HG03354 (cell line): ENCODE measurements at regions not wholly inside any gene's neighbourhood (a gene's known extent, or its start where the extent isn't known, plus 50 kb on each side); places are given as distances from the start of the nearest gene placed in this dataset.
"Not testable (repeated sequence)": the region's sequence is repeated elsewhere in the genome, so short reads cannot be mapped to it uniquely, and the experiment has no call there.

ENCODE experiments used
- ATAC-seq: cut with Tn5 transposase; IDR thresholded peaks from one replicate; pipeline ENCODE4 v1.9.1; 2021; ENCODE audit warnings: mild to moderate bottlenecking; ENCODE audit not compliant: unreplicated experiment, poor library complexity, severe bottlenecking

DNA sequence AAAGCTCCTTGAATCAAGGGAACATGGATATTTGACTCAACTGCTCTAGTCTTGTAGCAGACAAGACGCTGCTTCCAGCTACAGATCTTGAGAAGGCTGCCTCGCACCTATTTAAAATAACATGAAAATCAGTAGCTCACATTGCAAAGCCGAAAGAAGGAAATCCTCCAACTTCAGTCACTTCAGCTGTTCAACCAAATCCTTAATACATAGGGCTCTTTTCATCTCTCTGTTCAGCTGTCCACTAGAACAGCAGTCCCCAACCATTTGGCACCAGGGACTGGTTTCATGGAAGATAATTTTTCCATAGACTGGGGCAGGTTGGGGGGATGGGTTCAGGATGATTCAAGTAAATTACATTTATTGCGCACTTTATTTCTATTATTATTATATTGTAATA is 1116.0 kb upstream of the TMEM132C start:
- ATAC-seq: no peak

DNA sequence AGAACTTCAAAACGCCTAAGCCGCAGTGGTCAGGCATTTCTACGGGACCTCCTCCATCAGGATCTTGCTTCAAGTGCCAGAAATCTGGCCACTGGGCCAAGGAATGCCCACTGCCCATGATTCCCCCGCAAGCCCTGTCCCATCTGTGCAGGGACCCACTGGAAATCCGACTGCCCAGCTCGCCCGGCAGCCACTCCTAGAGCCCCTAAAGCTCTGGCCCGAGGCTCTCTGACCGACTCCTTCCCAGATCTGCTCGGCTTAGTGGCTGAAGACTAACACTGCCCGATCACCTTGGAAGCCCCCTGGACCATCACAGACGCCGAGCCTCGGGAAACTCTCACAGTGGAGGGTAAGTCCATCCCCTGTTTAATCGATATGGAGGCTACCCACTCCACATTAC is 1113.0 kb upstream of the TMEM132C start:
- no peak for ATAC-seq

DNA sequence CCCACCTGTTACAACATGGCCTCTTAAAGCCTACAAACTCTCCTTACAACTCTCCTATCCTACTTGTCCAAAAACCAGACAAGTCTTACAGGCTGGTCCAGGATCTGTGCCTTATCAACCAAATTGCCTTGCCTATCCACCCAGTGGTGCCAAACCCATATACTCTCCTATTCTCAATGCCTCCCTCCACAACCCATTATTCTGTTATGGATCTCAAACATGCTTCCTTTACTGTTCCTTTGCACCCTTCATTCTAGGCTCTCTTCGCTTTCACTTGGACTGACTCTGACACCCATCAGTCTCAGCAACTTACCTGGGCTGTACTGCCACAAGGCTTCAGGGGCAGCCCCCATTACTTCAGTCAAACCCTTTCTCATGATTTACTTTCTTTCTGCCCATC is 1112.1 kb upstream of the TMEM132C start:
- not testable (repeated sequence) for ATAC-seq

DNA sequence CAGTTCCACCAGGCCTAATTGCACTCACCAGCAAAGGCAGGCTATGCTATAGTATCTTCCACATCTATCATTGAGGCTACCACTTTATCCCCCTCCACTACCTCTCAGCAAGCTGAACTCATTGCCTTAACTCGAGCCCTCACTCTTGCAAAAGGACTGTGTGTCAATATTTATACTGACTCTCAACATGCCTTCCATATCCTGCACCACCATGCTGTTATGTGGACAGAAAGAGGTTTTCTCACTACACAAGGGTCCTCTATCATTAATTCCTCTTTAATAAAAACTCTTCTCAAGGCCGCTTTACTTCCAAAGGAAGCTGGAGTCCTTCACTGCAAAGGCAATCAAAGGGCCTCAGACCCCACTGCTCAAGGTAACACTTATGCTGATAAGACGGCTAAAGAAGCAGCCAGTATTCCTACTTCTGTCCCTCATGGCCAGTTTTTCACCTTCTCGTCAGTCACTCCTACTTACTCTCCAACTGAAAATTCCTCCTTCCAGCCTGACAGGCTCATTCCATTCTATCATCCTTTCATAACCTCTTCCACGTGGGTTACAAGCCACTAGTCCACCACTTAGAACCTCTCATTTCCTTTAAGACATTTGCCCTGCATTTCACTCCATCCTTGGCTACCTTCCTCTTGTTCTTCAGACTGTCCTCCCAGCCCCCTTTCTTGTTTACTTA is 1110.9 kb upstream of the TMEM132C start:
- ATAC-seq: not testable (repeated sequence)

DNA sequence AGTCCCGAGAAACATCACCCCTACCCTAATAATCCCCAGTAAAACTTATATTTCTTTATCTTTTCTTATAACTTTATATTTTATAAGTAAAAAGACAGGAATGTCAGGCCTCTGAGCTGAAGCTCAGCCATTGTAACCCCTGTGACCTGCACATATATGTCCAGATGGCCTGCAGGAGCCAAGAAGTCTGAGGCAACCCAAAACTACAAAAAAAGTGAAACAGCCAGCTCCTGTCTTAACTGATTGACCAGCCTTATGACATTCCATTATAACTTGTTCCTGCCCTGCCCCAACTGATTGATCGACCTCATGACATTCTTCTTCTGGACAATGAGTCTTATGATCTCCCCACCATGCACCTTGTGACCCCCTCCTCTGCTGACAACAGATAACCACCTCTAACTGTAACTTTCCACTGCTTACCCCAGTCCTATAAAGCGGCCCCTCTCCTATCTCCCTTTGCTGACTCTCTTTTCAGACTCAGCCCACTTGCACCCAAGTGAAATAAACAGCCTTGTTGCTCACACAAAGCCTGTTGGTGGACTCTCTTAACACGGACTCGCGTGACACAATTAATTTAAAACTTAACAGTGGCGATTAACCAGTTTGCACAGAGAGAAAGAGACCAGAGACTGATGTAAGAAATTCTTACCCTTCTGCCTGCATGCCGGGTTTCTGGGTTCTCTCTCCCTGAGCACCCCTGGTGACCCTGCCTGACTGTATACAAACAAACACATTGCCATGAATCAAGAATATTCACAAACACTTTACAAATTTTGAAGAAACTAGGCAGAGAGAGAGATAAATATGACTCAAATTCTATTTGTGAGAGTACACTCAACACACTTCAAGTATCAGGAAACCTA is 1109.2 kb upstream of the TMEM132C start:
- ATAC-seq: not testable (repeated sequence)

DNA sequence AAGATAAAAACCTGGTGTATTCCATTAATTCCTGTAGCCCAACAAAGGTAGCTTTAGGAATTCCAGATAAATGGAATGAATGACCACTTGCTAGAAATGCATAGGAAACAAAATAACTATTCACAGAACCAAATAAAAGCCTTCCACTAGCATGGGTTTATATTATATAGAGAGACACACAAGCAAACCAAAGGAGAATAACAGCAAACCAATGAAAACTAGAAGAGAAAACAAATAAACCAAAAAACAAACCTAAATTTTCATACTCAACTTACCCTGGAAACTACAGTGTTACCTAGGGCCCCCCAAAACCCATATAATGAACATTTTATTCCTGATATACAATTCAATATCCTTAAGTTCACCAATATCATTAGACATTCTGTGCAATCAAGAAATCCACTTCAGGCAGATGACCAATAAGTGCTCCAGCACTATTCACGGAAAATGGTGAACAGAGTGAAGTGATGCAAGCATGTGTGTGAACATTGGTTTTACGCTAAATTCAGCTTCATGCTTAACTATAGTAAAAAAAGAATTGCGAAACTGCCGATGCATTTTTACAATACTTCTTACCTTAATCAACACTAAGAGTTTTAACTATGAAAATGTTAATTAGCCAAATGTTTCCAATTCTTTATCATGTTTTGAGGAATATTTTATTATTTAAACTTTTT is 1108.4 kb upstream of the TMEM132C start:
- no peak for ATAC-seq

DNA sequence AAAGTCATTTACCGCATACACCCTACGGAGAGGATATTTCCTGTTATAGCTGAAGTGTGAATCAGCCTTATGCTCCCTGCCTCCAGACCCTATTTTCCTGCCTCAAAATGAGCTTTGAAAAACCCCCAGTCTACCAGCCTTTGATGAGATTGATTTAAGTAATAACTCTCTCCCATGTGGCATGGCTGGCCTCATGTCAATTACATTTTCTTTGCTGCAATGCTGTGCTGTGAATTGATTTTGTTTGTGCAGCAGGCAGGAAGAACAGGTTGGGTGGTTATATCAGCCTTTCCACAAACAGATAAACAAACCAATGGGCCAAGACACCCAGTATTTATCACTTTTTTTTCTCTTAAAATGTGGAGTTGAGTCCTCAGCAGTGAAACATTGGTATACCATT is 1105.5 kb upstream of the TMEM132C start:
- ATAC-seq: no peak

DNA sequence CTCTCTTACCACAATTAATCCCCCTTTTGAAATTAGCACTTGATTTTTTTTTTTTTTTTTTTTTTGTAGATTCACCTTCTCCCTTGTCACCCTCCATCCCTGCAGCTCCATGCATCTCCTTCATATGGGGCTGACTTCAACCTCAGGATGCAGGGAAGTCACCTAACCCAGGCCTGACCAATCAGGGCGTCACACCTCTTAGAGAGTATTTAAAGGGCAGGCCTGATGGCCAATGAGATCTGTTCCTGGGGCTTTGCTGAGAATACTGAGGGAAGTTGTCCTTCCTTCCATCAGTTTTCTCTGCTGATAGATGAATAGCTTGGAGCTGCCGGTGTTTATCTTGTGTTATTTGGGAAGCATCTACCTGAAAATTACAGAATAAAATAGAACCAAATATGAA is 1104.7 kb upstream of the TMEM132C start:
- ATAC-seq: no peak

DNA sequence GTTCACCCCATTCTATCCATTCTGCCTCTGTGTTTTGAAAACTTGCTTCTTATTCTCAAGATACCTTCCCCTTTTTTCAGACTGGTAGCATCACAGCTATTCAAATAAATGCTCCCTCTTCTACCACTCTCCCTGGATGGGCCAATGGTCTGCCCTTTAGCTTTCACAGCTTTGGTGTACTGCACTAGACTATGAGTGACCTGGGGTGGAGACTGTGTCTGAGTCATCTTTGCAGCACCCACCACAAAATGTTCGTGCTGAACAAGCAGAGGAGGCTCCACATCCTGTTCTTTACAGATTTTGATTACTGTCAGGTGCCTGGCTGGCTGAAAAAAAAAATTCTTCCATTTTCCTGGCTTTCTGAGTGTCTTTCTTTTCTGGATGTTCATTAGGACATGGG is 1104.1 kb upstream of the TMEM132C start:
- ATAC-seq: peak; percentile 85

DNA sequence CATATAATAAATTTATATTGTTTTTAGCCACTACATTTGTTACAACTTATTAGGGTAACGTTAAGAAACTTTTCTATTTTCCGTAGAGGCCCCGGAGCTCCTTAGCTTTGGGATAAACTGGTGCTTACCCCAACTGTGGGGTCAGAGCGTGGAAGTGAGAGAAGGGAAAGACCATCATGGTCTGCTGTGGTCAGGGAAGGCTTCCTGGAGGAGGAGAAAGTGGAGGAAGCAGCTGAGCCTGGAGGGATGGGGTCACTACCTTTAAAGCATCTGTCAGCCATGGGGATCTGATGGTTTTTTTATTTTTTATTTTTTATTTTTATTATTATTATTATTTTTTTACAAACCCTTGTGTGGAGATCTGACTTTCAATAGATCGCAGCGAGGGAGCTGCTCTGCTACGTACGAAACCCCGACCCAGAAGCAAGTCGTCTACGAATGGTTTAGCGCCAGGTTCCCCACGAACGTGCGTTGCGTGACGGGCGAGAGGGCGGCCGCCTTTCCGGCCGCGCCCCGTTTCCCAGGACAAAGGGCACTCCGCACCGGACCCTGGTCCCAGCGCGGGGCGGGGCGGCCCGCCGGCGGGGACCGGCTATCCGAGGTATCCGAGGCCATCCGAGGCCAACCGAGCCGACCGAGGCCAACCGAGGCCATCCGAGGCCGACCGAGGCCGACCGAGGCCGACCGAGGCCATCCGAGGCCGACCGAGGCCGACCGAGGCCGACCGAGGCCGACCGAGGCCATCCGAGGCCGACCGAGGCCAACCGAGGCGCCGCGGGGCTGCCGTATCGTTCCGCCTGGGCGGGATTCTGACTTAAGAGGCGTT is 1101.2 kb upstream of the TMEM132C start:
- ATAC-seq: peak; percentile 70

DNA sequence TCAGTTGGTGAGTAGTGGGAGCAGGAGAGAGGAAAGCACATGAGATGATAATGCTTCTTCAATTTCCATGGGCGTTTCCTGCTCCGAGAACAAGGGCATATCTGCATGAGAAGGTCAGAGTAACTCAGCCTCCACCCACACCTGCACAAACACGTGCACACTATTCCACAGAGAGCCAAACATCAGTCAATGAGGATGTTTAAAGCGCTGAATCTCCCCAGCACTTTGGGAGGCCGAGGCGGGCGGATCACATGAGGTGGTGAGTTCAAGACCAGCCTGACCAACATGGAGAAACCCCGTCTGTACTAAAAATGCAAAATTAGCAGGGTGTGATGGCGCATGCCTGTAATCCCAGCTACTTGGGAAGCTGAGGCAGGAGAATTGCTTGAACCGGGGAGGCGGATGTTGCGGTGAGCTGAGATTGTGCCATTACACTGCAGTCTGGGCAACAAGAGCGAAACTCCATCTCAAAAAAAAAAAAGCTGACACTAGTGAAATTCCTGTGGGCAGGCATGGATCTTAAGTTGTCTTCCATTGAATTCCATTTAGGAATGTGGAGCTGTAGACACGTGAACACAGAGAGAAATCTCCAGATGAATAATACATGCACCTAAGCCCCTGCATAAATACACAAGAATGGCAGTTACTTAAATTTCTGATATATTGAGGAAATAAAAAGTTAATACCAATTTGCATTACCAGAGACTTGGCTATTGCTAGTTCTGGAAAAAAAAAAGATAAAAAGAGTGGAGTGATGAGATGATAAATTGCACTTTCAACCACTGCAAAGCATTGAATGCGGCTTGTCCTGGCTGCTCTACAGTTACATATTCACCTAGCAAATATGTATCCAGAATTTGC is 1097.4 kb upstream of the TMEM132C start:
- ATAC-seq: no peak

DNA sequence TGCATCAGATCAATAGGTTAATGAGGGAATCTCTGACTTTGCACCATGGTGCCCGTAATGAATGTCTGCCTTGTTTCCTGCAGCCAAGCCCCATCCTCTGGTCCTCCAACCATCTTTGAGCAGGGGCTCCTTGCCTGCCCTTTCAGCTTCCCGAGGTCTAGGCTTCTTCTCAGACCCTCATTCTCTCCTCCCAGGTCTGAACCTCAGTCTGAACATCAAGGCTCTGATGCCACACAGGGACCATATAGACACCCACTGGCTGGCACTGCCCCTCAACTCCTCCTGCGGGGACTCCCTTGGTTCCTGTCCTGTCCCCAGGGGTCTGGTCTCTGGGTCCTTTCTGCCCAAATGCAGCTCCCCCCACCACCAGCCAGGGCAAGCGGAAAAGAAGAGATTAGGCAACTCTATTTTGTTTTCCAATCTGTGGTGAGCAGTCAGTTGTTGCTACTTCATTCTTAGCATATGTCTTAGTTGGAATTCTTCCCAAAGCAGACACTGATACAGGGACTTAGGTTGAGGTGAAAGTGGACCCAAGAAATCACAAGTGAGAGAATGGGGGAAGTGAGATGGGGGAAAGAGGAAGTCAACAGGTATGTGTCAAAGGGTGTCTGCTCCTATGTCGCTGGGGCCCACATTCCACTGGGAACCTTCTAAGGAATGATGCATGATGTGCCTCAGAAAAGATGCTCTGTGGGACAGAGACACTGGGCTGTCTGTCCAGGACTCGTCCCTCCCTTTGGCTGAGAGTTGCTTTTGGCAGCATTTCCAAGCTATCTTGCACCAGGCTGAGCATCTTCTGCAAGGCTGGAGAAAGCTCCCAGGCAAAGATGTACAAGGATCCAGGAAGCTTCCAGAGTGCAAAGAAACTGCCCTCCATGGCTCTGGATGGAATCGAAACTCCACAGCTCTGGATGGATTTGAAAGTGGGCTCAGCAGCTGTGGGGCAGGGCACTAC is 1096.5 kb upstream of the TMEM132C start:
- ATAC-seq: no peak

DNA sequence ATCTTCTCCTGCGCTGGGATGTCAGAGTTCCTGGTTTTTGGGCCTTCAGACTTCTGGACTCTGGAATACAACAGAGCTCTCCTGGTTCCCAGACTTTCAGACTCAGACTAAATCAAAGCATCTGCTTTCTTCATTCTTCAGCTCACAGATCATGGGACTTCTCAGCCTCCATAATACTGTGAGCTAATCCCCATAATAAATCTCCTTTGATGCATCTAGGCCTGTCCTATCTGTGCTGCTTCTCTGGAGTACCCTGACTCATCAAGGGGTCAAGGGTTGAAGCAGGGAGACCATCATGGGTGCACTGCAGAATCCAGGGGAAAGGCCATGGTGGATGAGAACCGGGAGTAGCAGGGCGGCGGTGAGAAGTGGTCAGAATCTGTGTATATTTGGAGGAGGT is 1094.1 kb upstream of the TMEM132C start:
- no peak for ATAC-seq

DNA sequence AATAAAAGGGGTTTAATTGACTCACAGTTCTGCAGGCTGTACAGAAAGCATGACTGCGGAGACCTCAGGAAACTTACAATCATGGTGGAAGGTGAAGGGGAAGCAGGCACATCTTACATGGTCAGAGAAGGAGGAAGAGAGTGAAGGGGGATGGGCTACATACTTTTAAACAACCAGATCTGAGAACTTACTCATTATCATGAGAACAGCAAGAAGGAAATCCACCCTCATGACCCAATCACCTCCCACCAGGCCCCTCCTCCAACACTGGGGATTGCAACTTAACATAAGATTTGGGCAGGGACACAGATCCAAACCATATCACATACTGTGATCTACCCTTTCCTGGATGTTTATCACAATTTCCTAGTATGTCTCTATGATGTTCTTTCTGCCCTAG is 1093.0 kb upstream of the TMEM132C start:
- ATAC-seq: not testable (repeated sequence)

DNA sequence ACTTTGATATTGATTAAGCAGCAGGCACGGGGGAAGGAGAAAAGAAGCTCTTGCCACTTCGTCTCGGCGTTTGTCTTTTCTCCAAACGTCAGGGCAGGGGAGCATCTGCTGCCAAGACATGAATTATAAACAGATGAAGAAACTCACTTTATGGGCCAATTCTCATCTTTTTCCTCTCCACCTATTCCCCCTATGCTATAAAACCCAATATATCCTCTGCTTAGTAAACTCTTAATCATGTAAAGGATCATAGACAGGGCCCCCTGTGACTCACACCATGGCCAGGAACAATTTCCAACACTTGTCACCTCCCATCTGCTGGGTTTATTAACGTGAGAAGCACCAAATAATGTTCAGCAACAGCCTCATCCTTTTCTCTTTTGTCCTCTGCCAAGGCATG is 1092.1 kb upstream of the TMEM132C start:
- no peak for ATAC-seq

DNA sequence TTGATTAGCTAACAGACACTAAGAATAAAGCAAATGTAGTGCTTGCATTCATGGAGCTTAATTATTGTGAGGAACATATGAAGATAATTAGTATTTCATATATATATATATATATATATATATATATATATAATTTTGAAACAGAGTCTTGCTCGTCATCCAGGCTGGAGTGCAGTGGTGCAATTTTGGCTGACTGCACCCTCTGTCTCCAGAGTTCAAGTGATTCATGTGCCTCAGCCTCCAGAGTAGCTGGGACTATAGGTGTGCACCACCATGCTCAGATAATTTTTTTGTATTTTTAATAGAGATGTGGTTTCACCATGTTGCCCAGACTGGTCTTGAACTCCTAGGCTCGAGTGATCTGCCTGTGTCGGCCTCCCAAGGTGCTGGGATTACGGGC is 1091.6 kb upstream of the TMEM132C start:
- ATAC-seq: no peak

DNA sequence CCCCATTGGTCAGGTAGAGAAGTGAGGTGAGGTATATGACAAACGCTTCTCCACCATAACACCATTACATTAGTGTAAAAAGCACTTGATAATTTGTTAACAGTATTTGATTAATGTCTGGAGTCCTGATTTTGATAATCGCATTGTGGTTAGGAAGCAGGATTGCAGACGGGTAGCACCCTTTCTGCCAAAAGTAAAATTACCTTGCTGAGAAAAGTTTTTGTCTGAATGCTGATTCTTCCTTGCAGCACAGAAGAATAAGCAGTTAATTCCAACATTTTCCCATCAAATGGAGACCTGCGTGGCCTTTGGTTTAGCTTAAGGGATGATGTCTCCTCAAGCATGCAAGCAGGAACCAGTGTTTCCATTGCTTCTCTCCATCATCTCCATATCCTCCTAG is 1090.2 kb upstream of the TMEM132C start:
- ATAC-seq: no peak

DNA sequence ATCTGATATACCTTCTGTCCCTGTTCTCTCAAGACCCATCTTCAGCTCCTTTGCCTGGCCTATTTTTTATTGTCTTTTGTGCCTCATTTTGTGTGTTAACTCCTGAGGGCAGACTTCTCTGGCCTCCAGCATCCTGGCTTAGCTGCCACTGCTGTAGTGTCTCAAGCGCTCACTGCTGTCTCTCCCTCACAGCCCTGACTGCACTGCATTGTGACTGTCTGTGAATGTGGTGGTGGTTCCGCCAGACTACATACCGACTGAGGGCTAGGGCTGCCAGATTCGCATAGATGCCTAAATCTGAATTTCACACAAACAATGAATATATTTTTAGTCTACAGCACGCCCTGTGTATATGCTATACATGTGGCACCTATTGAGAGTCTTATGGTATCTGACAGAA is 1088.9 kb upstream of the TMEM132C start:
- no peak for ATAC-seq
